ES-I3 (cell line): ENCODE measurements at regions not wholly inside any gene's neighbourhood (a gene's known extent, or its start where the extent isn't known, plus 50 kb on each side); places are given as distances from the start of the nearest gene placed in this dataset.

Source experiments
- H3K36me3 ChIP-seq: 2 replicates; pipeline ENCODE4 v1.6.1; 2013; ENCODE audit warnings: mild to moderate bottlenecking, low read length, control low read depth, moderate library complexity; ENCODE audit not compliant: insufficient read depth
- H3K4me1 ChIP-seq: 2 replicates; pipeline ENCODE4 v1.6.1; 2013; ENCODE audit warnings: mild to moderate bottlenecking, control low read depth, low read length; ENCODE audit not compliant: insufficient read depth
- H3K9ac ChIP-seq: 2 replicates; pipeline ENCODE4 v1.6.1; 2013; ENCODE audit warnings: low read depth, mild to moderate bottlenecking, low read length, moderate library complexity
- H3K9me3 ChIP-seq: 2 replicates; pipeline ENCODE4 v1.6.1; 2013; ENCODE audit warnings: mild to moderate bottlenecking, low read length, moderate library complexity; ENCODE audit not compliant: control insufficient read depth, insufficient read depth

DNA sequence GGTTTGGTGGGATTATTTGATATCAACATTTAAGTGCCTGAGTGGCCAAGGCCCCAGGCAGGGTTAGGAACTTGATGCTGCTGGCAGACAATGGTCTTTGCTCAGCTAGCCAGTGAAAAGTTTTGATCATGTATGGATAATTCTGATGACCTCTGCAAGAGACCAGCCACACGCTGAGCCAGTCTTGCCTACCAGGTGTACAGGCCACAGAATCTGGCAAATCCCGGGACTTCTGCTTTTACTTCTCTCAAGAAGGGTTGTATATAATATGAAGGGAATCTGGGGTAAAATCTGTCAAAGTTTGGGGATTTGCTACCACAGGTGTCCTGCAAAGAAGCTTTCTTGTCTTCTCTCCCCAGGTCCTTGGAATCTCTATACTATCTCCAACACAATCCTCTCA, 331.4 kb upstream of the GOLIM4 start:
- Histone ChIP-seq H3K36me3 (no peaks in the 10 kb centered on the region), H3K9me3 (no peaks in the 10 kb centered on the region), H3K4me1 (no peaks in the 10 kb centered on the region), H3K9ac (no peak overlapping the region)

DNA sequence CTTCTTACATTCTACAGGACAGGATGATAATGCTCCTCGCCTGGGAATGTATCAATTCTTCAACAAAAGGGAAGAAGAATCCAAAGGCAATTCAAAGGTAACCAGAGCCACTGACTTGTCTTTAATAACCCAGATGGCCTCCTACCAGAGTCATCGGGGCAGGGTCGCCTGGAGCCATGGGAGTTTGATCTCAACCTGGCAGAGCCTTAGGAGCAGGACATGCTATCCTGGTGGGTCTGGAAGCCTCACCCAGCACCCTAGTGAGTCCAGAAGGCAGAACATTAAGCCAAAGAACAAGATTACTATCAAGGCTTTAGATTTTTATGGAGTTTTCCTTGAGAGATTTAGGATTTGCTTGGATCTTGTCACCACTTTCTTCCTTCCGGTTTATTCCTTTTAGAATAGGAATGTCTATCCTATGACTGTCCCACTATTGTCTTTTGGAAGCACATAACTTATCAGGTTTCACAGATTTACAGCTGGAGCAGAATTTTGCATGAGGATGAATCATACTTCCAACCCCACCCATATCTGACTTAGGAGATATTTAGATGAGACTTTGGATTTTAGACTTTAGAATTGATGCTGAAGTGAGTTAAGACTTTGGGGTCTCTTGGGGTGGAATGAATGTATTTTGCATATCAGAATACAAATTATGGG, 330.3 kb upstream of the GOLIM4 start:
- H3K36me3 ChIP-seq = no peaks in the 10 kb centered on the region
- no peaks in the 10 kb centered on the region for H3K4me1 ChIP-seq
- H3K9me3 ChIP-seq = no peaks in the 10 kb centered on the region
- H3K9ac ChIP-seq = no peak overlapping the region

DNA sequence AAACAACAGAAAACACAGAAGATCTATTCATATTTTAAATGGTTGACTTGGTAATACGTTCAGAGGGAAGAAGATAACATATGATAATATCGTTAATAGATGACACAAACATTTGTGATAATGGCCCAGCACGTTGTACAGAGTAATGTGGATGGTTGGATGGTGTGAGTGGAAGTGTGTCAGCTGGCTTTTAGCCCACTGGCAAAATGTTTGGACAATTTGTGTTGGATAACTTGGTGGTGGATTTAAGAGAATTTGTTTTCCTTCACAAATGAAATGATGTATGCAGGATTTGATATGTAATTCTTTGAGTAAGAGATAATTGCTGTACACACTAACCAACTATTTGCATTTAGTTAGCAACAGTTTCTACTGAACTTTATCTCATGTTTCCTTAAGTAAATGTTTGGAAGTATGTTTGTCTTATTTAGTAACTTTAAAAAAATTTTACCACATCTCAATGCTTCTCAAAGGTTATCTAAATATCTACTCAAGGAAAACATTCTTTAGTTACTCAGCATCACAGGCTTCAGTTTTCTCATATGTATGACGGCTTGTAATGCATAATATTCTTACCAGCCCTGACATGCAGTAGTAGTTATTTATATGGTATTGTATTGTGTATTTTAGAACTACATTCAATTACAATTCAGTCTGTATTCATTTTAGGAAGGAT, 328.5 kb upstream of the GOLIM4 start:
- Histone ChIP-seq H3K36me3 (no peaks in the 10 kb centered on the region), H3K9me3 (no peaks in the 10 kb centered on the region), H3K4me1 (no peaks in the 10 kb centered on the region), H3K9ac (no peak overlapping the region)

DNA sequence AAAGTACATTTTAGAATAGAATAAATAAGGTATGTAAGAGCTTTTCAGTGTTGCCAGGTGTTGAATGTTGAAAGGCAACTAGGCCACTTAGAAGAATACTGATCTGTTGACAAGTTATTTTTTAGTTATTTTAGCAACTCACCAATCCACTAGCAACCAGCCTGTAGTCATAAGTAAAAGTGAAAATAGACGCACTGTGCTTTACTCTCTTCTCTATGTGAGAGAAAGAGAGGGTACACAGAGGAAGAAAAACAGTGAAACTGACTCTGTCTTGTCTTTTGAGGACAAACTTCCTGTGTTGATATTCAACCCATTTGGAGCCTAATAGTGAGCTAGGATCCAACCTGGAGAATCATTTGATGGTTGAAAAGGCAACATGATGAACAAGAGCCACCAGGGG, 327.1 kb upstream of the GOLIM4 start:
- H3K36me3 ChIP-seq = no peaks in the 10 kb centered on the region

DNA sequence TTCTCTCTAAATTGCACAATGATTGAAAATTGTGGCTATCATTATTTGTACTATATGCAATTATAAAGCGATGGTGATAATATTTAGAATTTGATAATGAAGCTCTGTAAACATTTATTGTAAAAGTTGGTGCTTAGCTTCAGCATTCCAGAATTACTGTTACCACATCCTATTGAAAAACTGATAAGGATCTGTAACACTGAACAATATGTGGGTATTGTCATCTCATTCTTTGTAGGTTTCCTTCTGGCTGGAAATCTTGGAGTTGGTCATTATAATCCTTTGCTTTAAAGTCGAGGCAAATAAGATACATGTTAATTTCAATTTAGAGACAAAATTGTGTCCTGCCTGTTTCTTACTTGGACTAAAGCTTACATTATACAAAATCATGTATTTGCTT, 323.4 kb upstream of the GOLIM4 start:
- Histone ChIP-seq H3K36me3 (no peaks in the 10 kb centered on the region), H3K9me3 (no peaks in the 10 kb centered on the region), H3K4me1 (0 out of 2 replicates have a peak, but pooled peaks cover 6% of the 10 kb centered on the region), H3K9ac (no peak overlapping the region)

More for the DNA sequence above, 327.1 kb upstream of the GOLIM4 start:
- no peak overlapping the region for H3K9ac ChIP-seq
- 0 out of 2 replicates have a peak, but pooled peaks cover 6% of the 10 kb centered on the region for H3K4me1 ChIP-seq
- no peaks in the 10 kb centered on the region for H3K9me3 ChIP-seq

DNA sequence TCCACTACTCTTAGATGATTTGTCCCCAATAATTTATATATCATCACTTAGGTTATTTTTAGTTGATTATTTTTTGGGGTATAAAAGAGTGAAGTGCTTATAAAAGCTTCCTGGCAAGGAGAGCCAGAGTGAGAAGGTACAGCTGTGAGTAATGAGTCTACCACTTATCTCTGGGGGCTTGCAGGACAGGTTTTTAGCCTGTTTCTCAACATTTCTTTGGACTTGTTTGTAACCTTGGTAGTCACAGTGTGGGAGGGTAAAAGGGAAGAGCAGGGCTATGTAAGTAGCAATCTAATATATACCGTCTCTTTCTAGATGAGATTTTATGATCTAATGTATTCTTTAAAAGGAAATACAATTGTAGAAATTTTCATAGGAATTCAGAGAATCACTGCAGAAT, 321.3 kb upstream of the GOLIM4 start:
- Histone ChIP-seq H3K9me3 (no peaks in the 10 kb centered on the region), H3K9ac (no peak overlapping the region), H3K36me3 (no peaks in the 10 kb centered on the region), H3K4me1 (0 out of 2 replicates have a peak, but pooled peaks cover 6% of the 10 kb centered on the region)

DNA sequence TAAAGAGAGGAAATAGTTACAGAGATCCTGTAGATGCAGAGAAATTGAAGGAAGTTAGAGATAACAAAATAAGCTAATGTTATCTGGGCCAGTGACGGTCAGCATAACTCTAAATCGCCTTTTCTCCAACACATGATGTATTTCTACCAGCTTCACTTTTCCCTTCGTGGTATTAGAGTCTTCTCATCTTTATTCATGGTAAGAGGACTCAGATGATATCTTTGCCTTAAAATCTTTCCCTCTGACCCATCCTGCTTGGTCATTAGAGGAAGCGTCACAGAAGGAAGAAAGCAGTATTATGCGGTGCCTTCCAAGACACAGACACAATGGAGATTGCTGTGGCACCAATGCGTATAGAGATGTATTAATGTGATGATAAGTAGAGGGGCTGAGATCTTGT, 320.7 kb upstream of the GOLIM4 start:
- Histone ChIP-seq H3K36me3 (no peaks in the 10 kb centered on the region), H3K9me3 (no peaks in the 10 kb centered on the region), H3K9ac (no peak overlapping the region), H3K4me1 (0 out of 2 replicates have a peak, but pooled peaks cover 6% of the 10 kb centered on the region)

DNA sequence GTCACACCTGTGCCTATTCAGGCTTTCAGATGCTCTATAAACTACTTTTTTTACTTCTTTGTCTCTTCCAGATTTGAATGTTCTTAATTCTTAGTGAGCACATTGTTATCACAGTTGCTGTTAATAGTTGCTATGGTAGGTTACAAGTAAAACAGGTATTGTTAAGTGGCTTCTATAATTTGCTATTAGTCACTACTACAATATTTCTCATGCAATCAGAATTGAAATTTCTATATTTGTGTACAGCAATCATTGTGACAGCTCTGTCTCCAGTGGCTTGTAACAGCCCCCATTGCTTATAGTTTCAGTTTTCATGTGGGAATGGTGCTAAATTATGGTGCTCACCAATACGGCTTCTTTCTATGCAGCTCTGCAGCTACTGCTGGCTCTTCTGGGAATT, 318.4 kb upstream of the GOLIM4 start:
- Histone ChIP-seq H3K36me3 (no peaks in the 10 kb centered on the region), H3K9ac (no peak overlapping the region), H3K4me1 (0 out of 2 replicates have a peak, but pooled peaks cover 6% of the 10 kb centered on the region), H3K9me3 (no peaks in the 10 kb centered on the region)

DNA sequence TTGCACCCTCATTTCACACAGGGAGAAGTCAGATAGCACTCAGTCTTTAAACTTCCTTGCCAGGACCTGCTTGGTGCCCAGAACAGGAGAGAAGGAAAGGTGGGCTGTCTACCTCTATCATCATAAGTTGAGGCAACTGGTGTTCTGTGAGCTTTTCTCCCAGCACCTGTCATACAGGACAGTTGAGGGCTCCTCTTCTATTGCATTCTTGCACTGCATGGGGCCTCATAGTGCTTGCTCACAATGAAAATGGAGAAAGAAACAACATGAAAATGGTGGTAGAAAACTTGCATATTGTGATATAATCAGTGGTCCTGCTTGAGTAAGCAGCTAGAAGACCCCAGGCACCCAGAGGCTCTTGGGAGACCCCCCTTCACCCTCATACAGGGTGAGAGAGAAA, 311.7 kb upstream of the GOLIM4 start:
- Histone ChIP-seq H3K9ac (no peak overlapping the region), H3K9me3 (no peaks in the 10 kb centered on the region), H3K36me3 (no peaks in the 10 kb centered on the region), H3K4me1 (no peaks in the 10 kb centered on the region; the same call in 1 of the 2 replicates)

DNA sequence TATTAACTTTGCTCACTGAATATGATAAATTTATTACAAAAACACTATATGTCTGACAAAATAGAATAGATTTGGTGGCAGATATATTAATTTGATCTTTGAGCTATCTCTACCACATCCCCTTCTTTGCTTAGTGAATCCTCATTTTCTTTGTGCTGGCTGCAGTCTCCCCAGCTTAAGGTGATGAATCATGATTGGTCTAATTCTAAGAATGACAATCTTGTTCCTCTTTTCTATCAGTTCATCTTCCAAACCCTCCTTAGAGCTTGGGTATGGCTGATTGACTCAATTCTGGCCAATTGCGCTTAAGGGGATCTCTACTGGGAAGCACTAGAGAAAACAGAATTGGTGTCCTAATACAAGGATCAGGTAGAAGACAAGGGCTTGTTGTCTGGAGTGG, 309.6 kb upstream of the GOLIM4 start:
- Histone ChIP-seq H3K36me3 (no peaks in the 10 kb centered on the region), H3K9ac (no peak overlapping the region), H3K9me3 (no peaks in the 10 kb centered on the region), H3K4me1 (no peaks in the 10 kb centered on the region; the same call in 1 of the 2 replicates)

DNA sequence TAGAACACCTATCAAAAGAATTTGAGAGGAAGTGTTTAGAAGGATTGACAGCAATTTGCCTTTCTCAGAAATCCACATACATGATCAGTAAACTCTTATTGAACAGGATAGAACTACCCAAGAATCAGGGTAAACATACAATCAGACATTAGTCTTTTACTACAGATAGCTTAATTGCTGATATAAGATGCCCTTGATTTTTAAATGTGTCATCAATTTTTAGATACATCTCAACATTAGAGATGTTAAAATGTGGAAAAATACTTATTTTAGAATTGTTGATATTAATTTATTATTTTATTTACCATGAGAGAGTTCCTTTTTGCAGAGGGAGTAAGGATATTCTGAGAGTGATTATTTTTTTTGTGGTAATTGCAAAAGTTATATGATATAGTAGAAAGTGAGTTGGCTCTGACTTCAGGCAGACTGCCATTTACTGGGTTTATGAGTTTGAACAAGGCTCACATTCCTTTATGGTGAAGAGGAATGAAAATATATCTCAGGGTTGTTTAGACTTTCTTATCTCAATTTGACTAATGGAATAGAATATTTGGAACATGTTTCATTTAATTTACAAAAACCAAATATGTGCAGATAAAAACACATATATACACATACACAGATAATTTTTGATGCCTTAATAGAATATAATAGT, 302.8 kb upstream of the GOLIM4 start:
- Histone ChIP-seq H3K9ac (no peak overlapping the region), H3K9me3 (no peaks in the 10 kb centered on the region), H3K36me3 (no peaks in the 10 kb centered on the region), H3K4me1 (no peaks in the 10 kb centered on the region)

DNA sequence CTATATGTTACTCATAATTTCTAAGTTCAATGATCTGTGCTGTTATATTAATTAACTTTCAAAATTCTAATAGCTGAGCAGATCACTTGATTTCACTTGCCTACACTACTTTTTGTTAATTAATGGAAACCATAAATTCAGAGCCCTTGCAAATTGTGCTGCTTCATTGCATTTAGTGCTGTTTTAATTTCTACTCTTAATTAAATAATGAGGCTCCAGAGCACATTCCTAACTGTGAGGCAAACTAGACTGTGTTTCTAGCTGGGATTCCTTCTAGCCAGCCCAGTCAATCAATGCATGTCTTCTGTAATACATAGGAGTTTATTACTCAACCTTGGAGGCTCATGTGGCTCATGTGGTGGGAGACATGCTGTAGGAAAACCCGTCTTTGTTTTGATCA, 301.1 kb upstream of the GOLIM4 start:
- Histone ChIP-seq H3K36me3 (no peaks in the 10 kb centered on the region), H3K9me3 (no peaks in the 10 kb centered on the region), H3K4me1 (no peaks in the 10 kb centered on the region), H3K9ac (no peak overlapping the region)

DNA sequence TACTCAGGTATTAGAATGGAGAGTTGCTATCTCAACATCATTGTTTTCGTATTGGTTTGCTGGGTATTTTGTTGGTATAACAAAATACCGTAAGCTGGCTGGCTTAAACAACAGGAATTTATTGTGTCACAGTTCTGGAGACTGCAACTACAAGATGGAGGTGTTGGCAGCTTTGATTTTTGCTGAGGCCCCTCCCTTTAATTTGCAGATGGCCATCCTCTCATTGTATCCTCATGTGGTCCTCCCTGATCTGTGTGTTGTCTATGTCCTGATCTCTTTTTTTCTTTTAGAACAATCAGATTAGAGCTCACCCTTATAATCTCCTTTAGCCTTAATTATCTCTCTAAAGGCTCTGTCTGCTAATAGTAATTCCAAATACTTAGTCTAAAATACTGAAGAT, 299.8 kb upstream of the GOLIM4 start:
- no peaks in the 10 kb centered on the region for H3K4me1 ChIP-seq
- no peaks in the 10 kb centered on the region for H3K36me3 ChIP-seq
- no peaks in the 10 kb centered on the region for H3K9me3 ChIP-seq
- H3K9ac ChIP-seq = no peak overlapping the region

DNA sequence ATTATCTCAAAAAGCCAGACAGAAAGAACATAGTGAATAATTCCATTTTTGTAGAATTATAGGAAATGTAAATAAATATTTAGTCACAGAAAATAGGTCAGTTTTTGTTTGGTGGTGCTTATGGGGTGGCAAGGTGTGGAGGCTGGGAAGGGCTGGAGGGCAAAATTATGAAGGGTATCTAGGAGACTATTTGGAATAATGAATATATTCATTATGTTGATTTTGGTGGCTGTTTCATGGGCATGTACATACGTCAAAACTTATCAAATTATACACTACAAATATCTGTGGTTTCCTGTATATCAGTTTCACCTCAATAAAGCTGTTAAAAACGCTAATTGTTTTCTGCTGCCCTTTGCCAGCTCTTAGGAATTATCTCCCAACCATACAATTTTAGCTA, 298.7 kb upstream of the GOLIM4 start:
- H3K4me1 ChIP-seq = no peaks in the 10 kb centered on the region
- H3K36me3 ChIP-seq = no peaks in the 10 kb centered on the region
- no peaks in the 10 kb centered on the region for H3K9me3 ChIP-seq
- H3K9ac ChIP-seq = no peak overlapping the region

DNA sequence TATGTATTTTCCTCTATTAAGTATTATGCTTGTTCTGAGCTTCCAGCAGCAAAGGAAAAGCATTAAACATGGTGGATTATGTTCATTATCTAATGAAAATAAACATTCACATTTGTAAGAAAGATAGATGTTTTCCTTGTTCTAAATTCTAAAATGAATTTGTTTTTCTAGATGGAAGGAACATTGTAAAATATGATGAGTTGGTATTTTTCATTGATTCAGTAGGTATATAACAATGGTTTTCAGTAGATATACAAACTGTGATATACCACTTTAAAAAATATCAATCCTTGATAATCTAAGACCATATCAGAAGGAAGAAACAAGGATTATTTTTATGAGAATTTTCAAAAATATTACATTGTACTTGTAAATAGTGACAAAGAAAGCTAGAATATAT, 290.6 kb upstream of the GOLIM4 start:
- H3K9ac ChIP-seq = no peak overlapping the region
- H3K9me3 ChIP-seq = no peaks in the 10 kb centered on the region
- H3K4me1 ChIP-seq = no peaks in the 10 kb centered on the region
- H3K36me3 ChIP-seq = no peaks in the 10 kb centered on the region
